Stimulated activated CD4-positive, alpha-beta T cell treated with anti-CD3 and anti-CD28 coated beads, Interleukin-4, amount 100 ng/mL, for 4 hours (primary cell): ENCODE measurements at regions not wholly inside any gene's neighbourhood (a gene's known extent, or its start where the extent isn't known, plus 50 kb on each side); places are given as distances from the start of the nearest gene placed in this dataset.

Experiments used
- DNase-seq, 2 experiments: peaks; one replicate each; pipeline ENCODE4 v3.0.0-alpha.2; 2020

- no peak for DNase-seq
Measured at GRCh38 chr16:86377251-86378022, 132.9 kb upstream of the FOXF1 start.

DNA sequence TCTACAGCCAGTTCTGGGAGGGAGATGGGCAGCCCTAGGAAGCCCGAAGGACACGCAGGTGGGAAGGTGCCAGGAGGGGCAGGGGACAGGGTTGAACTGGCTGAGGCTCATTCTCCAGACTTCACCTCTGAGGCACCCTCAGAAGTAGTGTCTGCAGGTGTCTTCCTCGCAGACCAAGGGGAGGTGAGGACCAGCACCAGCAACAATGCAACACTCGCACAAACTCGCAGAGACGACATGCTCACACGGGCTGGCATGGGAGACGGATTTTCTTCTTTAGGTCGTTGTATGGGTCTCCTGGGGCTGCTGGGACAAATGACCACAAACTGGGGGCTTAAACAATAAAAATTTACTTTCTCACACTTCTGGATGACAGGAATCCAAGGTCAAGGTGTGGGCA lies 132.2 kb upstream of the FOXF1 start:
- DNase-seq: no peak

DNA sequence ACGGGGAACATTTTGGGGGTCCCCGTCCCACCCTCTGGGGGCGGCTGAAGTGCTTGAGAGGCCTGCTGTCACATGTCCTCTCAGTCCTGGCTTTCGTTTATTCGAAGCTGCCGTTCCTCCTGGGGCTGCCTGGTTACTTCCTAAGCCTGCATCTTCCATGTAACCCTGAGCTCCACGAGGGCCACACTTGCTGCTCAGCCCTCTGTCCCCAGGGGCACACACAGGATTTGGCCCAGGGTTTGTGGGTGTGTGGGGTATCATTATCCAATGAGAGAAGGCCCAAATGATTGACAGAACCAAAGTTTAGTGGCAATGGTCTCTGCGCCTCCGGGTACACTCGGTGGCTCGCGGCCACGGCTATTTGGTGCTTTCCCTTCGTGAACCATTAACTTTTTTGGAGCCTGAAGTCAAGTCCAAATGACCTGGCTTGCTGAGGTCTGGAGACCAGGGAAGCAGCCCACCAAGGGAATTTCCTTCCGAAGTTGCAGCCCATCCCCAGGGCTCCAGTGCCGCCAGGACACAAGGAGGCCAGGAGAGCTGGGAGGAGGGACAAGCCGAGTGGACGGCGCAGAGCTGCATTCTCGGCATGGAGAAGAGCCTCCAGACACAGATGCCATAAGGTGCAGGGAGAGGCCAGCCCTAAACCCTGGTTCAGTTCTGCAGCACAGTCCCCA lies 131.4 kb upstream of the FOXF1 start:
- DNase-seq: no peak

DNA sequence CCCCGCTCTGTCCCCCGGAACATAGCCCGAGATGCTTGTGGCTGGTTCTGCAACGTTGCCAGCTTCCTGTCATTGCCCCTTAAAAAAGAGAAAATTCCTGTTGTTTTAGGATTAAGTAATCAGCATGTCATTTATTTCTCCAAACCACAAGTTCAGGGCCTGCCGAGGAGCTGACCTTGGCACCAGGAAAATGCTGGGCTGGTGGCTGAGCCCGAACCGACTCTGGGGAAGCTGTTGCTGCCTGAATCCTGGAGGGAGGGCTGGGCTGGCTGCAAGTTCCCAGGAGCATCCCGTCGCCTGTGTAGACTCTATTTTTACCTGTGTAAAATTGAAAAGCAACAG lies 130.9 kb upstream of the FOXF1 start:
- no peak for DNase-seq

DNA sequence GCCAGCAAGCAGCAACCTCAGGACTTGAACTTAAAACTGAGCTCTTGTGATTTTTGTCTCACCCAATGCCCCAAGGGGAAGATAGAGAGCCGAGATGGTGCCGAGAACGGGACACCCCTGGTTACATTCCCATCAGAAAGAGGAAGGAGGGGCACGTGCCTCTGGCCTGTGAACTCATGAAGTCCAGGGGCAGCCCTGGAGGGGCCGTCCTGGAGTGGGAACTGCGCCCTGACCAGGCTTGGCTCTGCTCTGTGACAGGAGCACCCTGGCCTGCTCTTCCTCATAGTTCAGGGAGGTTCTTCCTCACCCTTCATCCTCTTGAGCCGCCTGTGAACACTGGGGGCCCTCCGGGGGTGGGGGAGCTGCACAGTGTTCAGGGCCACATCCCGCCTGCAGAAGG lies 130.3 kb upstream of the FOXF1 start:
- DNase-seq: no peak

DNA sequence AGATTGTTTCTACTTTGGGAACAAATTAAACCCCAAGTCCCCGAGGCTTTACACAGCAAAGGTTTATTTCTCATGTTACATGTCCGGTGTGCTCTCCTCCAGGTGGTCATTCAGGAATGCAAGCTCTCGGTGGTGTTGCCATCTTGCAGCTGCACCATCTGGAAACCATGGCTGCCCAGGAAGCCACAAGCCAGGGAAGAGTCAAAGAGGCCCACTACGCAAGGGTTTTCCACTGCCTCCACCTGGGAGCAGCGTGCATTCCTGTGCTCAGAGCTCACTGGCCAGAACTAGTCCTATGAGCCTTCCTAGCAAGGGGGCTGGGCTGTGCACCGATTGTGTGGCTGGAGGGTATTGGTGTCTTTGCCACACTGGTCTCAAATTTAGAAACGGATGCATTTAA lies 128.8 kb upstream of the FOXF1 start:
- DNase-seq: no peak

GRCh38 chr16:86382067-86382773 lies 128.1 kb upstream of the FOXF1 start:
- DNase-seq: no peak

DNA sequence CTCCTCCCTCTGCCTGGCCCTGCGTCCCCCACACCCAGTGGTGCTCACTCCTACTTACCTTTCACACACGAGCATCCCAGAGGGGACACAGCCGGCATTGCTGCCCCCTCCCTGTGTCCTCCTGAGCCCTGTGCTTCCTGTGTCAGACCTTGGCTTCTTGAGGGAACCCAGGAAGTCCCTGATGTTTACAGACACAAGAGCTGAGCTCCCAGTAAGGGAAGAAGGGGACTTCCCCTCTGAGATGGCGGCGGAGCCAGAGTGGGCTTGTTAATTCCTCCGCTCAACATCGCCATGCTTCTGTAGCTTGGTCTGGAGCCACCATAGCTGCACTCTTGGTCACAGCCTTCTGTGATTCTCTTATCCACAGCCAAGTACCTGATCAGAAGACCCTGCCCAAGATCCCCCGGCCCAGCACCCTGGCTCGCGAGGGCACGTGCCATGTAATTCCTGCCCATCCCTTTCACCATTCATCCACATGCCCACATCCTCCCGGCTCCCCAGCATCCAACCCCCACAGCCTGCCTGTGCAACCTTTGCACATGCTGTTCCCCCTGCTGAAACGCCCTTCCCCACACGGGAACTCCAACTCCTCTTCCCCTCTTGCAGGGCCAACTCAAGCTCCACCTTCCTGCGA lies 127.4 kb upstream of the FOXF1 start:
- DNase-seq: no peak

GRCh38 chr16:86383488-86384262 lies 126.7 kb upstream of the FOXF1 start:
- DNase-seq: no peak

DNA sequence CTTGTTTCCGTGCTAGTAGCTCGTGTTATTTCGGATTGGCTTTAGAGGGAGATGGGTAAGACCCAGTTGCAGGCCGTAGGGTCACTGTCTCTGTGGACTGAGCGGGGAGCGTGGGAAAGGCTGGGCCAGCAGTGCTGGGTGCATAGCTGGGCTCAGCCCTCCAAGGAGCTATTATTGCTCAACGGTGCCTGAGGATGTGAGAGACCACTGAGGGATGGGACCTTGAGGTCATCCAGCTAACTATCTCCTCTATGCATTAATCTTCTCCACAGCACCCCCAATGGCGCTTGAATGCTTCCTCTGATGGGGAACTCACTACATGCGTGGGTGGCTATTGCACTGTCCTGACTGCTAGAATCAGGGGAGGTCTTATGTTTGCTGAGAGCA lies 126.1 kb upstream of the FOXF1 start:
- no peak for DNase-seq

DNA sequence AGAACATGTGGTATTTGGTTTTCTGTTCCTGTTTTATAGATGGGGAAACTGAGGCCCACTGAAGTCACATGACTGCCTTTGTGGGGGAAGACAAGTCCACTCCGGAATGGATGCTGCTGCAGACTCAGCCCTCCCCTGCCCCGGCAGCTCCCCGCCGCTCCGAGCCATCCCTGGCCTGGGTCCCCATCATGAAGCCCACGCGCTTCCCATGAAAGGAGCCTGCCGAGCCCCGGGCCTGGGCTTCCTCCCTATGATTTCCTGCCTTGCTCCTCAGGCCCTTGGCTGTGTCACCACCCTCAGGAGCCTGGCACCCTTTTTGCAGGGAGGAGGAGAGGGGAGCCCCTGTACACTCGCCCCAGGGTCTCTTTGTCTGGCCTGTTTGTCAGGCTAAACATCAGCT lies 125.3 kb upstream of the FOXF1 start:
- DNase-seq: no peak

GRCh38 chr16:86387468-86388440 lies 122.6 kb upstream of the FOXF1 start:
- DNase-seq: no peak

DNA sequence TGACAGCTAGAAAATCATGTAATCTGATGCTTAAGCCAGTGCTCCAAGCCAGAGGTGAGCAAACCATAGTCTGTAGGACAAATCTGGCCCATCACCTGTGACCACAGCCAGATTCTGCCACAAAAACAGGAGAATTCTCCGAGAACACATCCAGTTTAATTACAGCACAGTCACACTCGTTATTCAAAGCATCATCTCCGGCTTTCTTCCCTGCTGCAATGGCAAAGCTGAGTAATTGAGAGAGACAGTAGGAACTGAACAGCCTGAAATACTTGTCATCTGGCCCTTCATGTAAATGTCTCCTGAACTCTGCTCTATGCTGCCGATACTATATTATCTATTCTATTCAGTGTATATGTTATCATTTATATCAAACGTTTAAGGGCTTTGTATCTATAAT lies 121.4 kb upstream of the FOXF1 start:
- DNase-seq: no peak

DNA sequence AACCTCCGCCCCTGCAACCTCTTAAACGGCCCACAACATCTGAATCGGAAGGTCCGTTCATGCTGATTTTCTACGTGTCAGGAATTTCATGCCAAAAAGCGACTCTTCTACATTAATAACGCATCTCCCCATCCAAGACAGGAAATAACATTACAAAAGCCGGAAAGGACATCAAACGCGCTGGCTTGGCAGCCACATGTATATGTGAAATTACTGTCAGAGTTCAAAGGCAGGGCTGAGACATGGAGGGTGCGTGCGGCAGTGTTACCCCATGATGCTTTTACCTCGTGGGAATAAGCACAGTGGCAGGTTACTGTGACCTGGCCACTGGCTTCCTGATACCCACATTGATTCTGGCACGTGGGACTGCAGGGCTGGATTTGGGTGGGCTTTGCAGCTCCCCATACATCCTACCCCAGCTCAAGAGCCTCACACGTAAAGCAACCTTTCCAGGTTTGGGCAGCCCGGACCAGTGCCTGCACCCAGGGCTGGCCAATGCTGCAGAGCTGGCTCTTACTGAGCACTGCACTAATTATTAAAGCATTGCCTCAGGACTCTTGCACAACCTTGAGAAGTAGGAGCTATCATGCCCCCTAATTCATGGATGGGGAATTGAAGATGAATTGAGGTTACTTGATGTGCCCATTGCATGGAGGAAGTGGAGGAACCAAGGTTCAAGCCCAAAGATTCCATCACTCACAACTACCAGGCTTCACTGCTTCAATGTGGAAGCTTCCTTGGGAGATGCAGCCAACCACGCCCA lies 120.6 kb upstream of the FOXF1 start:
- no peak for DNase-seq

- DNase-seq: no peak
Measured at GRCh38 chr16:86390335-86390734, 120.0 kb upstream of the FOXF1 start.

- no peak for DNase-seq
Measured at GRCh38 chr16:86391486-86391885, 118.8 kb upstream of the FOXF1 start.

DNA sequence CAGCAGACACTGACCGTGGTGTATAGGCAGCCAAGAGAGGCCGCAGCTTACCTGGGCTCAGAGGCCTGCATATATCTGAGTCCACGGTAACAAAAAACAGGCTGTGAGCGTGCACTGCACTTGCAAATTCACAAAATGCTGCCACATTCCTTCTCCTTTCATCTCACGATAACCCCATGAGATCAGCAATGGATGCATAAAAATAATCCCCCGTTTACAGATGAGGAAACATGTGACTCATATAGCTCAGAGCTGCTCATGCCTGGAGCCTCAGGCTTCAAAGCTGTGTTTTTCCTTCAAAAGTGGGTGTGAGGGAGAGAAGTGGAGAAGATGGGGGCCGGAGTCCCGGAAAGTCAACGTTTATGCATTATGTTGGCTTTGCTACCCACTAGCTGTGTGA lies 118.3 kb upstream of the FOXF1 start:
- DNase-seq: no peak

GRCh38 chr16:86392436-86393152 lies 117.7 kb upstream of the FOXF1 start:
- DNase-seq: no peak

DNA sequence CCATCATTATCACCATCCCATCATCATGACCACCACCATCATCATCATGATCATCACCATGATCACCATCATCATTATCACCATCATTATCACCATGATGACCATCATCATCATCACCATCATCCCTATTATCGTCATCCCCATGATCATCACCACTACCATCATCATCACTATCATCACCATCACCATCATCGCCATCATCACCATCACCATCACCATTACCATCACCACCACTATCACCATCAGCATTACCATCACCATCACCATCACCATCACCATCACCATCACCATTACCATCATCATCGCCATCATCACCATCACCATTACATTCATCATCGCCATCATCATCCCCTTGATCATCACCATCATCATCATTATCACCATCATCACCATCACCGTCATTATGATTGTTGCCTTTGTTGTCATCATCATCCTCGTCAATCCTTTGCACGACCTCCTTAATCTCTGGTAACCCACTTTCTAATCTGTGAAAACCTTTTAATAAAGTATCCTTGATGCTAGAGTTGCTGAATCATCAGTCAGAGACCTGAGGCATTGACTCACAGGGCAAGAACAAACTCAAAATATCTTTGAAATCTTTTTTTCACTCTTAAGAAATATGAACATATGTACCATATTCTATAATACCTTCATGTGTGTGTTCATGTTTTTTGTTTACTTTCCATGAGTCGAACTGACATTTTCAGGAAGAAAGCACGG lies 116.3 kb upstream of the FOXF1 start:
- DNase-seq: no peak

GRCh38 chr16:86395477-86395876 lies 114.8 kb upstream of the FOXF1 start:
- no peak for DNase-seq
